PC-9 (cell line): ENCODE measurements at regions not wholly inside any gene's neighbourhood (a gene's known extent, or its start where the extent isn't known, plus 50 kb on each side); places are given as distances from the start of the nearest gene placed in this dataset.

Experiments used
- CTCF ChIP-seq: fragments of 200-600 bp; sonication (generic); conservative IDR thresholded peaks from 2 replicates; pipeline ENCODE4 v1.6.1; 2017; ENCODE audit warnings: mixed run types, antibody characterized with exemption, mild to moderate bottlenecking, moderate library complexity
- EZH2 ChIP-seq: fragments of 200-600 bp; sonication (generic); IDR thresholded peaks from 2 replicates; pipeline ENCODE4 v1.8.0; 2017; ENCODE audit warnings: antibody characterized with exemption, low read depth

- TF ChIP-seq CTCF (no peak), EZH2 (no peak)
Measured at GRCh38 chr11:91783173-91783572, 441.4 kb upstream of the FAT3 start.
